Mesothelial cell of epicardium (in vitro differentiated cells): ENCODE measurements at regions not wholly inside any gene's neighbourhood (a gene's known extent, or its start where the extent isn't known, plus 50 kb on each side); places are given as distances from the start of the nearest gene placed in this dataset.

Experiments
- DNase-seq, 2 experiments: peaks; one replicate each; pipeline ENCODE4 v3.0.0; 2021; ENCODE audit warnings: low spot score in 2 of 2; ENCODE audit not compliant: unreplicated experiment in 2 of 2
- H3K27ac Mint-ChIP-seq: 2 replicates; pipeline ENCODE4 v1.8.0; 2021; ENCODE audit warnings: mixed read lengths
- H3K27me3 Mint-ChIP-seq: 2 replicates; pipeline ENCODE4 v1.8.0; 2021; ENCODE audit warnings: low read depth, mixed read lengths
- H3K36me3 Mint-ChIP-seq: 2 replicates; pipeline ENCODE4 v1.8.0; 2021; ENCODE audit warnings: mixed read lengths
- H3K4me1 Mint-ChIP-seq: 2 replicates; pipeline ENCODE4 v1.8.0; 2021; ENCODE audit warnings: mixed read lengths
- H3K4me3 Mint-ChIP-seq: 2 replicates; pipeline ENCODE4 v1.8.0; 2021; ENCODE audit warnings: mild to moderate bottlenecking, moderate library complexity, mixed read lengths
- H3K9me3 Mint-ChIP-seq: 2 replicates; pipeline ENCODE4 v1.8.0; 2021; ENCODE audit warnings: mixed read lengths
- CTCF ChIP-seq: fragments of 200-600 bp; sonication (generic); IDR thresholded peaks from one replicate; pipeline ENCODE4 v1.5.0; 2021; ENCODE audit warnings: antibody characterized with exemption; ENCODE audit not compliant: unreplicated experiment

GRCh38 chr13:42400188-42400833, 128.4 kb downstream of the AKAP11 start:
- no peak for TF ChIP-seq CTCF
- H3K4me3 Mint-ChIP-seq: no peak overlapping the region

GRCh38 chr13:42401376-42401775, 129.4 kb downstream of the AKAP11 start:
- no peak for DNase-seq
- H3K9me3 Mint-ChIP-seq: no peaks in the 10 kb centered on the region
- no peak for TF ChIP-seq CTCF
- H3K4me3 Mint-ChIP-seq: no peak overlapping the region
- H3K27ac Mint-ChIP-seq: no peak overlapping the region
- no peaks in the 10 kb centered on the region for H3K4me1 Mint-ChIP-seq
- H3K27me3 Mint-ChIP-seq: peaks cover 43% of the 10 kb centered on the region
- H3K36me3 Mint-ChIP-seq: no peaks in the 10 kb centered on the region

More at GRCh38 chr13:42400188-42400833, 128.4 kb downstream of the AKAP11 start:
- Mint-ChIP-seq H3K27me3 (peaks cover 38% of the 10 kb centered on the region), H3K27ac (no peak overlapping the region), H3K36me3 (no peaks in the 10 kb centered on the region), H3K4me1 (no peaks in the 10 kb centered on the region), H3K9me3 (no peaks in the 10 kb centered on the region)
- no peak for DNase-seq

- DNase-seq: no peak
- TF ChIP-seq CTCF: no peak
- H3K4me1 Mint-ChIP-seq: peaks cover 4% of the 10 kb centered on the region
- no peaks in the 10 kb centered on the region for H3K9me3 Mint-ChIP-seq
- H3K27me3 Mint-ChIP-seq: peaks cover 45% of the 10 kb centered on the region
- H3K27ac Mint-ChIP-seq: no peak overlapping the region
- no peak overlapping the region for H3K4me3 Mint-ChIP-seq
- no peaks in the 10 kb centered on the region for H3K36me3 Mint-ChIP-seq
These were observed 133.9 kb downstream of the AKAP11 start for GRCh38 chr13:42405665-42406390.

GRCh38 chr13:42409075-42409474, 137.1 kb downstream of the AKAP11 start:
- H3K27ac Mint-ChIP-seq: no peak overlapping the region
- no peak overlapping the region for H3K4me3 Mint-ChIP-seq
- peaks cover 50% of the 10 kb centered on the region for H3K27me3 Mint-ChIP-seq
- no peaks in the 10 kb centered on the region for H3K36me3 Mint-ChIP-seq
- no peaks in the 10 kb centered on the region for H3K9me3 Mint-ChIP-seq
- H3K4me1 Mint-ChIP-seq: peaks cover 4% of the 10 kb centered on the region
- TF ChIP-seq CTCF: no peak
- no peak for DNase-seq

- Mint-ChIP-seq H3K9me3 (no peaks in the 10 kb centered on the region), H3K4me1 (peaks cover 4% of the 10 kb centered on the region), H3K4me3 (no peak overlapping the region), H3K27ac (no peak overlapping the region), H3K36me3 (no peaks in the 10 kb centered on the region), H3K27me3 (peaks cover 47% of the 10 kb centered on the region)
- DNase-seq: no peak
- no peak for TF ChIP-seq CTCF
These were observed 137.6 kb downstream of the AKAP11 start for GRCh38 chr13:42409551-42409950.
